ENCODE measurements at regions not wholly inside any gene's neighbourhood (a gene's known extent, or its start where the extent isn't known, plus 50 kb on each side); places are given as distances from the start of the nearest gene placed in this dataset.

GRCh38 chr4:126306152-126306869, 991.6 kb downstream of the FAT4 start:
- no peaks in the 10 kb centered on the region for H3K27me3 ChIP-seq (replicated peaks in 2 of 5; ENCODE audit: control insufficient read depth in 4 of 5, insufficient read depth in 5 of 5, low read length in 4 of 5)
- no peak for DNase-seq
- ChIA-PET CTCF (no interaction called here), POLR2A (no interaction called here)
- WGBS (ENCODE audit: insufficient coverage), result 93% methylated on average over 3 of the region's 5 CpGs
- no peaks in the 10 kb centered on the region for H3K9me3 ChIP-seq (ENCODE audit: control extremely low read depth in 1 of 5, control insufficient read depth in 4 of 5, insufficient read depth in 2 of 5, low read depth in 1 of 5, low read length in 4 of 5)
- H3K4me3 ChIP-seq (ENCODE audit: control insufficient read depth in 1 of 7, extremely low read depth in 1 of 7, insufficient read depth in 4 of 7, low read depth in 2 of 7, low read length in 6 of 7), result no peak overlapping the region
- H3K4me1 ChIP-seq (ENCODE audit: control extremely low read depth in 1 of 4, control insufficient read depth in 4 of 4, insufficient read depth in 4 of 4, low read length in 3 of 4), result no peaks in the 10 kb centered on the region
- no peak overlapping the region for H3K27ac ChIP-seq (ENCODE audit: insufficient read depth in 1 of 2, low read depth in 1 of 2, low read length in 2 of 2, poor library complexity in 1 of 2, severe bottlenecking in 2 of 2)
- H3K36me3 ChIP-seq (ENCODE audit: control insufficient read depth in 4 of 4, insufficient read depth in 4 of 4, low read length in 3 of 4), result no peaks in the 10 kb centered on the region

GRCh38 chr4:126318376-126318775, 1003.6 kb downstream of the FAT4 start:
- Histone ChIP-seq H3K4me3 (ENCODE audit: control insufficient read depth in 1 of 7, extremely low read depth in 1 of 7, insufficient read depth in 4 of 7, low read depth in 2 of 7, low read length in 6 of 7) (no peak overlapping the region), H3K27ac (ENCODE audit: insufficient read depth in 1 of 2, low read depth in 1 of 2, low read length in 2 of 2, poor library complexity in 1 of 2, severe bottlenecking in 2 of 2) (no peak overlapping the region), H3K27me3 (replicated peaks in 2 of 5; ENCODE audit: control insufficient read depth in 4 of 5, insufficient read depth in 5 of 5, low read length in 4 of 5) (no peaks in the 10 kb centered on the region), H3K4me1 (ENCODE audit: control extremely low read depth in 1 of 4, control insufficient read depth in 4 of 4, insufficient read depth in 4 of 4, low read length in 3 of 4) (no peaks in the 10 kb centered on the region), H3K9me3 (ENCODE audit: control extremely low read depth in 1 of 5, control insufficient read depth in 4 of 5, insufficient read depth in 2 of 5, low read depth in 1 of 5, low read length in 4 of 5) (no peaks in the 10 kb centered on the region), H3K36me3 (ENCODE audit: control insufficient read depth in 4 of 4, insufficient read depth in 4 of 4, low read length in 3 of 4) (no peaks in the 10 kb centered on the region)
- 67% methylated on average over 2 of the region's 3 CpGs for WGBS (ENCODE audit: insufficient coverage)
- no peak for DNase-seq
- ChIA-PET POLR2A (no interaction called here), CTCF (no interaction called here)

- Histone ChIP-seq H3K4me3 (ENCODE audit: control insufficient read depth in 1 of 7, extremely low read depth in 1 of 7, insufficient read depth in 4 of 7, low read depth in 2 of 7, low read length in 6 of 7) (no peak overlapping the region), H3K9me3 (ENCODE audit: control extremely low read depth in 1 of 5, control insufficient read depth in 4 of 5, insufficient read depth in 2 of 5, low read depth in 1 of 5, low read length in 4 of 5) (no peaks in the 10 kb centered on the region), H3K27ac (ENCODE audit: insufficient read depth in 1 of 2, low read depth in 1 of 2, low read length in 2 of 2, poor library complexity in 1 of 2, severe bottlenecking in 2 of 2) (no peak overlapping the region), H3K36me3 (ENCODE audit: control insufficient read depth in 4 of 4, insufficient read depth in 4 of 4, low read length in 3 of 4) (no peaks in the 10 kb centered on the region), H3K27me3 (replicated peaks in 2 of 5; ENCODE audit: control insufficient read depth in 4 of 5, insufficient read depth in 5 of 5, low read length in 4 of 5) (no peaks in the 10 kb centered on the region), H3K4me1 (ENCODE audit: control extremely low read depth in 1 of 4, control insufficient read depth in 4 of 4, insufficient read depth in 4 of 4, low read length in 3 of 4) (no peaks in the 10 kb centered on the region)
- DNase-seq, result no peak
- CTCF ChIA-PET, result interaction anchor here (0.6 kb wide), 1 partner anchor 51 kb away, joined by 3 read pairs; no protein-coding TSS in a partner anchor
- POLR2A ChIA-PET, result no interaction called here
Measured at GRCh38 chr4:126328914-126329313, 1014.2 kb downstream of the FAT4 start.

- H3K4me3 ChIP-seq (ENCODE audit: control insufficient read depth in 1 of 7, extremely low read depth in 1 of 7, insufficient read depth in 4 of 7, low read depth in 2 of 7, low read length in 6 of 7), result no peak overlapping the region
- WGBS (ENCODE audit: insufficient coverage), result 100% methylated on average over 2 of the region's 2 CpGs
- DNase-seq, result no peak
- no peak overlapping the region for H3K27ac ChIP-seq (ENCODE audit: insufficient read depth in 1 of 2, low read depth in 1 of 2, low read length in 2 of 2, poor library complexity in 1 of 2, severe bottlenecking in 2 of 2)
- ChIA-PET CTCF (no interaction called here), POLR2A (no interaction called here)
- no peaks in the 10 kb centered on the region for H3K36me3 ChIP-seq (ENCODE audit: control insufficient read depth in 4 of 4, insufficient read depth in 4 of 4, low read length in 3 of 4)
- H3K27me3 ChIP-seq (replicated peaks in 2 of 5; ENCODE audit: control insufficient read depth in 4 of 5, insufficient read depth in 5 of 5, low read length in 4 of 5), result no peaks in the 10 kb centered on the region
- H3K9me3 ChIP-seq (ENCODE audit: control extremely low read depth in 1 of 5, control insufficient read depth in 4 of 5, insufficient read depth in 2 of 5, low read depth in 1 of 5, low read length in 4 of 5), result peaks cover 0 to 1% (median 0%) of the 10 kb centered on the region in 5 experiments
- no peaks in the 10 kb centered on the region for H3K4me1 ChIP-seq (ENCODE audit: control extremely low read depth in 1 of 4, control insufficient read depth in 4 of 4, insufficient read depth in 4 of 4, low read length in 3 of 4)
Measured at GRCh38 chr4:126338548-126338947, 1023.8 kb downstream of the FAT4 start.

GRCh38 chr4:126341927-126342326, 1027.2 kb downstream of the FAT4 start:
- WGBS (ENCODE audit: insufficient coverage), result 100% methylated on average over 1 of the region's 1 CpG

GRCh38 chr4:126344472-126344871, 1029.7 kb downstream of the FAT4 start:
- ChIA-PET CTCF (no interaction called here), POLR2A (no interaction called here)
- WGBS (ENCODE audit: insufficient coverage), result no CpG with 5 or more reads among the region's 6 CpGs
- Histone ChIP-seq H3K4me3 (ENCODE audit: control insufficient read depth in 1 of 7, extremely low read depth in 1 of 7, insufficient read depth in 4 of 7, low read depth in 2 of 7, low read length in 6 of 7) (no peak overlapping the region), H3K4me1 (ENCODE audit: control extremely low read depth in 1 of 4, control insufficient read depth in 4 of 4, insufficient read depth in 4 of 4, low read length in 3 of 4) (no peaks in the 10 kb centered on the region), H3K27ac (ENCODE audit: insufficient read depth in 1 of 2, low read depth in 1 of 2, low read length in 2 of 2, poor library complexity in 1 of 2, severe bottlenecking in 2 of 2) (no peak overlapping the region), H3K27me3 (replicated peaks in 2 of 5; ENCODE audit: control insufficient read depth in 4 of 5, insufficient read depth in 5 of 5, low read length in 4 of 5) (no peaks in the 10 kb centered on the region), H3K36me3 (ENCODE audit: control insufficient read depth in 4 of 4, insufficient read depth in 4 of 4, low read length in 3 of 4) (no peaks in the 10 kb centered on the region), H3K9me3 (ENCODE audit: control extremely low read depth in 1 of 5, control insufficient read depth in 4 of 5, insufficient read depth in 2 of 5, low read depth in 1 of 5, low read length in 4 of 5) (peaks cover 0 to 1% (median 0%) of the 10 kb centered on the region in 5 experiments)
- no peak for DNase-seq

More at GRCh38 chr4:126341927-126342326, 1027.2 kb downstream of the FAT4 start:
- Histone ChIP-seq H3K27ac (ENCODE audit: insufficient read depth in 1 of 2, low read depth in 1 of 2, low read length in 2 of 2, poor library complexity in 1 of 2, severe bottlenecking in 2 of 2) (no peak overlapping the region), H3K36me3 (ENCODE audit: control insufficient read depth in 4 of 4, insufficient read depth in 4 of 4, low read length in 3 of 4) (no peaks in the 10 kb centered on the region), H3K27me3 (replicated peaks in 2 of 5; ENCODE audit: control insufficient read depth in 4 of 5, insufficient read depth in 5 of 5, low read length in 4 of 5) (no peaks in the 10 kb centered on the region), H3K4me3 (ENCODE audit: control insufficient read depth in 1 of 7, extremely low read depth in 1 of 7, insufficient read depth in 4 of 7, low read depth in 2 of 7, low read length in 6 of 7) (no peak overlapping the region), H3K4me1 (ENCODE audit: control extremely low read depth in 1 of 4, control insufficient read depth in 4 of 4, insufficient read depth in 4 of 4, low read length in 3 of 4) (no peaks in the 10 kb centered on the region), H3K9me3 (ENCODE audit: control extremely low read depth in 1 of 5, control insufficient read depth in 4 of 5, insufficient read depth in 2 of 5, low read depth in 1 of 5, low read length in 4 of 5) (peaks cover 0 to 1% (median 0%) of the 10 kb centered on the region in 5 experiments)
- no peak for DNase-seq
- POLR2A ChIA-PET, result no interaction called here
- CTCF ChIA-PET, result no interaction called here

GRCh38 chr4:126346654-126347053, 1031.9 kb downstream of the FAT4 start:
- 100% methylated on average over 1 of the region's 2 CpGs for WGBS (ENCODE audit: insufficient coverage)
- H3K27me3 ChIP-seq (replicated peaks in 2 of 5; ENCODE audit: control insufficient read depth in 4 of 5, insufficient read depth in 5 of 5, low read length in 4 of 5), result no peaks in the 10 kb centered on the region
- no peaks in the 10 kb centered on the region for H3K4me1 ChIP-seq (ENCODE audit: control extremely low read depth in 1 of 4, control insufficient read depth in 4 of 4, insufficient read depth in 4 of 4, low read length in 3 of 4)
- ChIA-PET CTCF (no interaction called here), POLR2A (no interaction called here)
- no peaks in the 10 kb centered on the region for H3K36me3 ChIP-seq (ENCODE audit: control insufficient read depth in 4 of 4, insufficient read depth in 4 of 4, low read length in 3 of 4)
- no peak overlapping the region for H3K4me3 ChIP-seq (ENCODE audit: control insufficient read depth in 1 of 7, extremely low read depth in 1 of 7, insufficient read depth in 4 of 7, low read depth in 2 of 7, low read length in 6 of 7)
- H3K27ac ChIP-seq (ENCODE audit: insufficient read depth in 1 of 2, low read depth in 1 of 2, low read length in 2 of 2, poor library complexity in 1 of 2, severe bottlenecking in 2 of 2), result no peak overlapping the region
- H3K9me3 ChIP-seq (ENCODE audit: control extremely low read depth in 1 of 5, control insufficient read depth in 4 of 5, insufficient read depth in 2 of 5, low read depth in 1 of 5, low read length in 4 of 5), result peaks cover 0 to 1% (median 0%) of the 10 kb centered on the region in 5 experiments
- no peak for DNase-seq
